NCI-H526 treated with DMSO at 0.1 percent for 48 hours (cell line): ENCODE measurements at regions not wholly inside any gene's neighbourhood (a gene's known extent, or its start where the extent isn't known, plus 50 kb on each side); places are given as distances from the start of the nearest gene placed in this dataset.

Source experiments
- DNase-seq: peaks from one replicate; lab custom pipeline; 2025; lab: John Stamatoyannopoulos, UW

- DNase-seq: no peak
Measured at GRCh38 chr6:14715076-14715475, 530.8 kb upstream of the JARID2 start.

- no peak for DNase-seq
Measured at GRCh38 chr6:14716499-14717146, 529.2 kb upstream of the JARID2 start.

GRCh38 chr6:14717307-14717706 lies 528.6 kb upstream of the JARID2 start:
- no peak for DNase-seq

GRCh38 chr6:14718861-14719260 lies 527.0 kb upstream of the JARID2 start:
- DNase-seq: no peak

- no peak for DNase-seq
Measured at GRCh38 chr6:14719270-14719669, 526.6 kb upstream of the JARID2 start.

GRCh38 chr6:14720411-14721102 lies 525.3 kb upstream of the JARID2 start:
- DNase-seq: no peak

GRCh38 chr6:14721103-14721758 lies 524.6 kb upstream of the JARID2 start:
- DNase-seq: no peak

- no peak for DNase-seq
Measured at GRCh38 chr6:14722001-14722562, 523.8 kb upstream of the JARID2 start.

GRCh38 chr6:14722704-14723103 lies 523.2 kb upstream of the JARID2 start:
- no peak for DNase-seq

- no peak for DNase-seq
Measured at GRCh38 chr6:14723535-14724086, 522.3 kb upstream of the JARID2 start.

- DNase-seq: no peak
Measured at GRCh38 chr6:14724549-14724948, 521.3 kb upstream of the JARID2 start.

- no peak for DNase-seq
Measured at GRCh38 chr6:14726816-14727493, 518.9 kb upstream of the JARID2 start.

- no peak for DNase-seq
Measured at GRCh38 chr6:14727494-14728395, 518.1 kb upstream of the JARID2 start.

GRCh38 chr6:14728396-14729024 lies 517.4 kb upstream of the JARID2 start:
- no peak for DNase-seq

GRCh38 chr6:14729129-14729871 lies 516.6 kb upstream of the JARID2 start:
- no peak for DNase-seq

- DNase-seq: no peak
Measured at GRCh38 chr6:14730654-14731053, 515.2 kb upstream of the JARID2 start.

GRCh38 chr6:14731611-14732010 lies 514.3 kb upstream of the JARID2 start:
- no peak for DNase-seq

- no peak for DNase-seq
Measured at GRCh38 chr6:14732226-14732843, 513.5 kb upstream of the JARID2 start.
